GM19468 (cell line): ENCODE measurements at regions not wholly inside any gene's neighbourhood (a gene's known extent, or its start where the extent isn't known, plus 50 kb on each side); places are given as distances from the start of the nearest gene placed in this dataset.

Experiments used
- ATAC-seq: cut with Tn5 transposase; IDR thresholded peaks from one replicate; pipeline ENCODE4 v1.9.1; 2021; ENCODE audit warnings: mild to moderate bottlenecking, moderate library complexity, moderate number of reproducible peaks; ENCODE audit not compliant: unreplicated experiment; ENCODE audit errors: extremely low read depth

DNA sequence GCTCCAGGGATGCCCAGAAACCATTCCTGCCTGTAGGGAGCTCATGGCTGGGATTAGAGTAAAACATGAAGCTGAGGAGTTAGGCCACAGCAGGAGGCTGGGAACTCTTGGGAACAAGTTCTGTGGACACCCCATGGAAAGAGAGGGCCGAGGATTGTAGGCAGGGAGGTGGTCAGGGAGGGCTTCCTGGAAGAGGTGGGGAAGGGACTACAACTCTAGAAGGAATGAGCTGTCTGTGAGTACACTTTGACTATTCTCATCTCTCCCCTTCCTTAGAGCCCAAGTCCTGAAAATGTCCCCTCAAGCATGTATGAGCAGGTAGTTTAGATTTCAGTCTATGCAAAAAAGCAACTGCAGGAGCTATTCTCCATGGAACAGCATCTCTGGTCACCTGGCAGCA lies 139.9 kb upstream of the GLI2 start:
- ATAC-seq: no peak

DNA sequence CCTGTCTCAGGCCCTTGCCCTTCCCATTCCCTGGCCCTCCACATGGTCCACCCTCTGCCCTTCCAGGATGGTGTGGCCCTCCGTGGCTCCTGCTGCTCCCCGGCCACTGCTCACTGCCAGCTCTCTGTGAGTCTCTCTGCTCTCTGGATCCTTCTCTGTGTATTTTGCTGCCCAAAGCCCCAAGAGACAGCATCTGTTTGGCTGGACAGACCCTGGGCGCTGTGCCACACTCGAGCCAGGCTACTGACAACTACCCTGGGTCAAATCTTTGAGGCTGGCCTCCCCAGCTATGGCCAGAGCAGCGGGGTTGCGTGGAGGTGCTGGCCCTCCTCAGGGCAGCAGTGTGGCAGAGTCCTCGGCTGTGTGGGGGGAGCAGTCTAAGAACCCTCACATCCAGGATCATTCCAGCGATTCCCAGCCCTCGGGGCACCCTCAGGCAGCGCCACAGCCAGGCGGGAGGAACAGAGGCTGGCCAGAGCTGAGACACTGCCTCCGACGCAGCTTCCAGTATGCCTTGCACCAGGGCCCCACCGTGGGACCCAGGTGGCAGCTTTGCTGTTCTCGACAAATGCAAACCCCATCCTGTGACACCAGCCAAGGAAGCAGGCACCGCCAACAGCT lies 139.4 kb upstream of the GLI2 start:
- ATAC-seq: no peak

DNA sequence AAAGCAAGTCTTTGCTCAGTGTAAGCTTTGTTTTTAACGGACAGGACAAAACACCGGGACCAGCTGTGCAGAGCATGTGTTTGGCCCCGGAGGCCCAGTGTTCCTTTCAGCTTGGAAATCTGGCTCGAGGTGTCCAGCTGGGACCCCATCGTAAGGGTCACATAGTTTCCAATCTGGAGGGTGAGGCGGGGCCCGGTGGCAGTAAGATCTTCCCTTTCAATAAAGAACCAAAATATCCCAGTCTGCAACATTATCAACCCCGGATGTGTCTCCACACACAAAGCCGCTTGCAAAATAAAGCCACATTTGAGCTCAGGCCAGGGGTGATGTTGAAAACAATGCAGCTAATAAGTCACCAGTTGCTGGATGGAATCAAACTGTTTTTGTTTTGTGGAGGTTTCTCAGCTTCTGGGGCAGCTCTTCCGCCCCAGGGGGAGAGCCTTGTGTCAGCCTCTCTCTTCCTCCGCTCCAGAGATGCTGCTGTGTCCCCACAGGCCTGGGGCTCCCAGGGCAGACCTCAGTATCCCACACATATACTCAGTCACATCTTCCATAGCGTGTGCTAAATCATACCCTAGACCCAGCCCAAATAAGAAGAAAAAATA lies 138.6 kb upstream of the GLI2 start:
- no peak for ATAC-seq

DNA sequence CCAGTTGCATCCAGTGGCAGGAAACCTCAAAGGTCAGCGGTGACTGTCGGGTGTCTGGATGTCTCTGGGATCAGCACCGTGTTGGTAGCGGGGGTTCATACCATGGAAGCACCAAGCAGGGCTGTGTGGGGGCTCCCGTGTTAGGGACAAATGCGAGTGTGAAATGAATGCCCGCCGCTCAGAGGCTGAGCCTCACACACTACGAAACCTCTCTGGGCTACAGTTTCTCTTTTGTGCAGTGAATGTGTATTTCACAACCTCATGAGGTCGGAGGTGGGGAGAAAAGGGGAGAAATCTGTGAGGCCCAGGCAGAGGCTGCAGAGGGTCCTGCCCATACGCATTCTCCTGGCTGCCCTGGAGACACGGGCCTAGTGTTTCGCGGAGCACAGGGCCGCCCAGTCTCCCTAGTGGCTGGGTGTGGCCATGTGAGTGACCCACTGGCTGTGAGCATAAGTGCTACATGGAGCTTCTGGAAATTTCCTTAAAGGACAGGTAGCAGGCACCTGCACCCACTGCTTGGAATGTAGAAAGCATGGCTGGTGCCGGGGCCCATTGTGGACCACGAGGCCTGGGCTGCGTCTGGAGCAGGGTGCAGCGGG lies 138.0 kb upstream of the GLI2 start:
- no peak for ATAC-seq

GRCh38 chr2:120598416-120598815 lies 137.3 kb upstream of the GLI2 start:
- no peak for ATAC-seq

DNA sequence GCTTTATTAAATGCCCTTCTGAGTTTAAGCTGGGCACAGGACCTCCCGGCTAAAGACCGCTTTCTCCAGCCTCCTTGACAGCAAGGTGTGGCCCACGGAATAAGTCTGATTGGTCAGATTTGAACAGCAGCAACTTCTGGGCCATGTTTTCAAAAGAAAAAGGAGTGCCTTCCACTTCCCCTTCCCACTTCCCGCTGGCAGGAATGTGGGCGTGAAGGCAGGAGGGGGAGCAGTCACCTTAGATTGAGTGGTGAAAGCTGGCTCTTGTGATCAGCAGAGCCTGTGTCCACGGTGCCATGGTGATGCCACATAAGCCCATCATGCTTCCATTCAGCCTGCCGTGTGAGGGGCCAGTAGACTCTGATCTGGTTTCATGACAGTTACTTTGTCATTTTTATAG lies 136.6 kb upstream of the GLI2 start:
- no peak for ATAC-seq

DNA sequence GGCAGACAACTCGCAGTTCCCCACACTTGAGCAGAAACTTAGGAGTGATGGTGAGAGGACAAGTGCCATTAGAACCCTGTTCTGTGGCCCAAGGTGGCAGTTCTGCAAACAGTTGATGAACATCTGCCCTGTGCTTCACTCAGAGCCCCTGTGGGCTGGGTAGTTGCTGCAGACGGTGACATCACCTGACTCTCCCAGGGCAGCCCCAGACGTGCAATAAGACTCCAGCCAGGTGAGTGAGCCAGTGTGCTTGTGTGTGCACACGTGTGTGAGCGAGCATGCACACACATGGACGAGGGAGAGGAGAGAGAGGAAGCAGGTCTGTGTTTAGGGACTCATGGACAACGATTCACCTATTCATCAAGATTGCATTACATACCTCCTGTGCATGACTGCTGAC lies 136.0 kb upstream of the GLI2 start:
- ATAC-seq: no peak

GRCh38 chr2:120600335-120600734 lies 135.3 kb upstream of the GLI2 start:
- ATAC-seq: no peak

DNA sequence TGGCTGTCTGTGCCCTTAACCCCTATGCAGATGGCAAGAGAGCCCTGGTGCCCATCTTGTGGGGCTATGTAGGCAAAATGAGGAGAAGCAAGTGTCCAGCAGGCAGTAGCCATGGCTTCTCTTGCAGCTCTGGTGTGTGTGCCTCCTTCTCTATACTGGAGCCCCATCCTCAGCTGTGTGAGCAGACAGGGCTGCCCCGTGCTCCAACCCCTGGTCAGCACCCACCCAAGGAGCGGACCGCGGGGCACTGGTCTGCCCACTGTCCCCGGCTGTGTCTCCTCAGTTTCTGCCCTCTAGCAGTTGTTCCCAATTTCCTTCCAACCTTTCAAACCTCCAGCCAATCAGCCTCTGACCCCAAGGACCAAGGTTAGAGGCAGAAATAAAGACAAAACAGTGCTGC lies 134.9 kb upstream of the GLI2 start:
- ATAC-seq: no peak

GRCh38 chr2:120601566-120601965 lies 134.1 kb upstream of the GLI2 start:
- no peak for ATAC-seq

- ATAC-seq: no peak
Measured at GRCh38 chr2:120602251-120602650, 133.4 kb upstream of the GLI2 start.

DNA sequence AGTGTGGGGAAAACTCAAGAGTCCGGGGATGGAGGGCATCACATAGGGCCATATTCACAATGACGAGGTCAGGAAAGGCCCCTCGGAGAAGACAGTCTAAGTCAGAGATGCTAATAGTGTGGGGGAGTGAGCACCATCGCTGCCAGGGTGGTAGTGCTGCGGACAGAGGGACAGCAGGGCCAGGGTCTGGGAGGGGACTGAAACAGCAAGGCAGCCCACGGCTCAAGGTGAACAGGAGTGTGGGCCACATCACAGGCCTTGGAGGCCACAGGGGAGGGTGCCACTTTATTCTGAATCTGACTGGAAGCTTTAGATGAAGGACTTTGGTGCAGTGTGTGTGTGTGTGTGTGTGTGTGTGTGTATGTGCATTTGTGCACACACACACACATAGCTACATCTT lies 130.9 kb upstream of the GLI2 start:
- no peak for ATAC-seq

GRCh38 chr2:120605231-120605935 lies 130.3 kb upstream of the GLI2 start:
- no peak for ATAC-seq

- no peak for ATAC-seq
Measured at GRCh38 chr2:120606280-120606679, 129.4 kb upstream of the GLI2 start.

- ATAC-seq: no peak
Measured at GRCh38 chr2:120606931-120607330, 128.7 kb upstream of the GLI2 start.

- ATAC-seq: no peak
Measured at GRCh38 chr2:120607506-120607905, 128.2 kb upstream of the GLI2 start.

DNA sequence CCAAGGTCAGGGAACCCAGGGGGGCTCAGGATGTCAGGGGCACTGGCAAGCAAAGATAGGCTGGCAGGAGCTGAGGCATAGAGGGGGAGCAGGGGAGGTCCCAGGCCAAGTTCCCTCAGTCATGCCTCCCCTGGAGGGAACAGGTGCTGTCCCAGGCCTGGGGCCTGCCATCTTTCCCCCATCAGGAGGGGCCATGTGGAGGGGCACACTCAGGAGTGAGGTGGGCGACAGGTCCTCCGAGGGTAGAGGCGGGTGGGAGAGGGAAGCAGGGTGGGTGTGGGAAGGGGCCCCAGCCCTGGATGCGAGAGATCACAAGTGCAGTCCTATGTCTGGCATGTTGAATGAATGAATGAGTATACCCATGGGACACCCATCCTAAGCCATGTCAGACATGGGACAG lies 127.7 kb upstream of the GLI2 start:
- no peak for ATAC-seq

DNA sequence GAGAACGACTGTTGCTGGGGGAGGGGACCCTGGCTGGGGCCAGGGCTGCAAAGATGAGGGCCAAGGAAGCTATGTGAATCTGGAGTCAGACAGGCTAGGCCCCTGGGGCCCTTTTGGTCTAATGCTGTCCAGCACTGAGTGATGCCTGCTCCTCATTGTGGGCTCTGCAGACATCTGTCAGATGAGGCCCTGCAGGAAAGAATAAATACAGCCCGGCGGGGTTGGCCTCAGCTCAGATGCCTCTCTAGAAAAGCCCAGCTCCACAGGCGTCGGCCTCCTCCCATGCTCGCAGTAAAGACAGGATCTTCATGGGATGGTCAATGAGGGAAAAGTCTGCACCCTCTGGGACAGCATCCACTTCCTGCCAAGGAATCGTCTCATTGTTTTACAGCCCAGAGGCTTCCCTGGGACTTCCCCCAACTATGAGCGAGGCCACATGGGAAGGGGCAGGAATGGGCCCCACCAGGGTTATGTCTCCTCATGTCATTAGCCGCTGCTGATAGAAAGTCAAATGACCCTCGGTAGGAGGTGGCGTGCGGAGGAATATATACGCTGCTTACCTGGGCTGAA lies 125.8 kb upstream of the GLI2 start:
- ATAC-seq: no peak

DNA sequence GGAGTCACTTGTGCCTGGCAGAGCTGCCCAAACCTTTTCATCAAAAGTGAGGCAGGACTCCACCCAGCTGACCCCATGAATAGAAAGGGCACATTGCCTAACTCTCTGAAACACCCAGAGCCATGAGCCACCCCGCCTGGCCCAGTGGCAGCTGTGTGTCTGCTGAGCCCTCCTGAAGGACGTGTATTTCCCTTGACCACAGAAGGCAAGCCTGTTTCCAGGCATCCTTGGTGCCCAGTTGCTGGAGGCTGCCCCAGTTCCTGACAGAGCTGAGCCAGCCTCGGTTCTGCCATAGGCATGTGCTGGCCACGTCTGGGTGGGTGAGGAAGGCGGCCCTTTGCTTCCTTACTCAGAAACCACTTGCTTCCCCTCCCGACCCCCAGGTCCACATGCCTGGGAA lies 124.7 kb upstream of the GLI2 start:
- ATAC-seq: no peak

DNA sequence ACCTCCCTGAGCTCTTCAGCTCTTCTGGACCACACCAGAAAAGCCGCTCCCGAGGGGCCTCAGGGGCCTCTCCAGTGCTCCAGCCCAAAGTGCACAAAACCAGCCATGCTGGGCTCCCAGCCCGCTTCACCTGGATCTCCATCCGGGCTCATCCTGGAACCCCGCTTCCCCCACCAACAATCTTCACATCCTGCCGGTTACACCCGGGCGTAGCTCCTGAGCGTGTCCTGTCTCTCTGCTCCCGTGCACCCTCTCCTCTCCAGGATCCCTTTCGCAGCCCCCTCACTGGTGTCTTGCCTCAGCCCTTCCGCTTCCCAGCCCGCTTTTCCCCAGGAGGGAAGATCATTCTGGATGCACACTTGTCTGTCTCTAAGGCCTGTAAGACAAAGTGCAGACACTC lies 123.7 kb upstream of the GLI2 start:
- no peak for ATAC-seq

DNA sequence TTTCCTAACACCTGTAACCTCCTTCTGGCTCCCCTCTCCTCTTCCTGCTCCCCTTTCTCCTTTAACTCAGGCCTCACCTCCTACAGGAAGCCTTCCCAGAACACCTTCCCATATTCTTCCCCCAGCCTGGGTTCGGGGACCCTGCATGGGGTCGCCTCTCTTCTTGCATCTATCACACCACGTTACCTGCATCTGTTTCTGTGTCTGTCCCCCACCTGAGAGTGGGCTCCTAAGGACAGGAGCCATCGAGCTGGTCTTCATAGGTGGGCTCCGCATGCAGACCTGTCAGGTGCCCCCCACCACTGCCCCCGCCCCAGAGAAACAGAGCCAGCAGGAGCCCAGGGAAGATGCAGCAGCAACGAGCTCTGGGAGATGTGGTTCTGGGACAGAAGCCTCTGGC lies 123.2 kb upstream of the GLI2 start:
- ATAC-seq: no peak
